Heart left ventricle (tissue), 16 donors: ENCODE measurements at regions not wholly inside any gene's neighbourhood (a gene's known extent, or its start where the extent isn't known, plus 50 kb on each side); places are given as distances from the start of the nearest gene placed in this dataset.

Source experiments
- ATAC-seq, 4 donors: fragments of 200-7000 bp; cut with Tn5 transposase; one replicate each; pipeline ENCODE4 v1.9.1; 2020 to 2022; ENCODE audit warnings: moderate library complexity in 4 of 4, mild to moderate bottlenecking in 3 of 4, moderate number of reproducible peaks in 1 of 4
- DNase-seq, 5 donors: peaks; one replicate each; pipeline ENCODE4 v3.0.0-alpha.2; 2020
- H3K27ac ChIP-seq, 12 donors: fragments of 200-600 bp; sonication (generic) in 4 of 12; one replicate each; pipeline versions ENCODE4 v1.5.0 to v1.8.0; 2016 to 2022; ENCODE audit warnings: mild to moderate bottlenecking in 2 of 12
- H3K27me3 ChIP-seq, 9 donors: fragments of 200-600 bp; sonication (generic) in 2 of 9; one replicate each; pipeline versions ENCODE4 v1.5.1 to v1.8.0; 2016 to 2022; ENCODE audit warnings: mild to moderate bottlenecking in 3 of 9
- H3K36me3 ChIP-seq, 9 donors: fragments of 200-600 bp; sonication (generic) in 2 of 9; one replicate each; pipeline versions ENCODE4 v1.5.0 to v1.8.0; 2018 to 2022; ENCODE audit warnings: mild to moderate bottlenecking in 2 of 9
- H3K4me1 ChIP-seq, 12 donors: fragments of 200-600 bp; sonication (generic) in 4 of 12; one replicate each; pipeline versions ENCODE4 v1.5.0 to v1.8.0; 2016 to 2022; ENCODE audit warnings: mild to moderate bottlenecking in 3 of 12
- H3K4me3 ChIP-seq, 12 donors: fragments of 200-600 bp; sonication (generic) in 4 of 12; one replicate each; pipeline versions ENCODE4 v1.5.0 to v1.8.0; 2017 to 2022; ENCODE audit warnings: mild to moderate bottlenecking in 9 of 12, moderate library complexity in 4 of 12
- H3K9me3 ChIP-seq, 12 donors: fragments of 200-600 bp; sonication (generic) in 4 of 12; one replicate each; pipeline versions ENCODE4 v1.5.0 to v1.8.0; 2016 to 2022; ENCODE audit warnings: mild to moderate bottlenecking in 1 of 12
- POLR2A ChIP-seq, 2 donors: fragments of 450-650 bp; IDR thresholded peaks; one replicate each; pipeline ENCODE4 v1.6.1; 2017; ENCODE audit warnings: antibody characterized with exemption in 2 of 2, mild to moderate bottlenecking in 2 of 2, moderate library complexity in 2 of 2
- whole genome bisulfite sequencing, 4 donors: extraction: QIAGEN DNeasy Blood & Tissue Kit in 2 of 4; methylation state at CpG; one replicate each; pipeline versions ENCODE4 v1.1.5 to v1.1.7; 2013 to 2018; 5-methylcytosine and 5-hydroxymethylcytosine counted together
- intact Hi-C, 10 donors: fragments of 100-400 bp; cut with DNase I; formaldehyde crosslinking; loops; one replicate each; pipeline versions ENCODE4 v1.11.1 to v1.14.2; 2022
- TF ChIP-seq, protein P1 (sequence below), 12 donors: fragments of 200-600 bp; sonication (generic) in 4 of 12; IDR thresholded peaks; one replicate each; pipeline versions ENCODE4 v1.5.0 to v1.8.0; 2018 to 2022; ENCODE audit warnings: antibody characterized with exemption in 12 of 12, mild to moderate bottlenecking in 5 of 12
- donor health status: ischemic (EF 13 %, LVEDD 7.1; RV severe dilation, severe dysfunction).
- donor health status: healthy with polysubstance abuse.
- donor health status: DM: no; HTN: yes; CAD: no.
- donor health status: DM: no; HTN: no; CAD: no.
- donor health status: ischemic (EF 25% LVEDD 6.9; RV normal size, moderate dysfunction).
- donor health status: ischemic (EF 25% LVEDD 5.7; RV mildly dilated, moderate dysfunction).
- donor health status: healthy.
- donor health status: DM: yes; HTN: yes; CAD: no.
- donor health status: ischemic (EF 35%, LVEDD 5.7; RV mildly dilated, moderate dysfunction).
- donor health status: nonischemic (EF 11% LVEDD 7.7; RV severe dilation, severe dysfunction).
- donor health status: DM: yes; HTN: yes; CAD: no.
- donor health status: PGD.
- donor health status: ischemic (EF 29% LVEDD 5.4; RV normal size, mild dysfunction).
- donor health status: nonischemic (EF 23%, LVEDD 6.1; RV moderate dilation, normal function).

DNA sequence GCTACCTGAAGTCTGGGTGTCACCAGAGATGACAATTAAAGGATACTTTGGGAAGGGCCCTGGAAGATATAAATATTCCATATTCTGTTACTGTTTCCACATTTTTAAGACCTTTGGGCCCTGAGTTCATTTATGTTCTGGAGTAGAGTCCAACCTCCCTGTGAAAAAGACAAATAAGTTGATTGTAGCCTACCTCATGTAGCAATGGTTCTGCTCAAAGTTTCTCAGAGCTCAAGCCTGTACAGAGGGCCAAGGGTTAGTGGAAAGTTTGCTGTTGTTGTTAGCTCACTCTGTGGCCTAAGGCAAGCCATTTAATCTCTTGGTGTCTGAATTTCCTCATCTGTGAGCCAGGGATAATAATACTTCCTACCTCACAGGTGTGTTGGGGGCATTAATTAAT is 284.7 kb upstream of the DDHD1 start:
- Histone ChIP-seq H3K27ac (no peak overlapping the region), H3K27me3 (no peaks in the 10 kb centered on the region), H3K4me3 (no peak overlapping the region), H3K9me3 (no peaks in the 10 kb centered on the region), H3K4me1 (no peaks in the 10 kb centered on the region), H3K36me3 (no peaks in the 10 kb centered on the region)
- intact Hi-C loops = loop anchor here in 7 of 10 donors (10.0 kb wide), 3 partner anchors 97 to 907 kb away; no protein-coding TSS in a partner anchor
- TF ChIP-seq POLR2A (IDR thresholded peaks at IDR 0.05) = no peak
- TF ChIP-seq, protein P1, sequence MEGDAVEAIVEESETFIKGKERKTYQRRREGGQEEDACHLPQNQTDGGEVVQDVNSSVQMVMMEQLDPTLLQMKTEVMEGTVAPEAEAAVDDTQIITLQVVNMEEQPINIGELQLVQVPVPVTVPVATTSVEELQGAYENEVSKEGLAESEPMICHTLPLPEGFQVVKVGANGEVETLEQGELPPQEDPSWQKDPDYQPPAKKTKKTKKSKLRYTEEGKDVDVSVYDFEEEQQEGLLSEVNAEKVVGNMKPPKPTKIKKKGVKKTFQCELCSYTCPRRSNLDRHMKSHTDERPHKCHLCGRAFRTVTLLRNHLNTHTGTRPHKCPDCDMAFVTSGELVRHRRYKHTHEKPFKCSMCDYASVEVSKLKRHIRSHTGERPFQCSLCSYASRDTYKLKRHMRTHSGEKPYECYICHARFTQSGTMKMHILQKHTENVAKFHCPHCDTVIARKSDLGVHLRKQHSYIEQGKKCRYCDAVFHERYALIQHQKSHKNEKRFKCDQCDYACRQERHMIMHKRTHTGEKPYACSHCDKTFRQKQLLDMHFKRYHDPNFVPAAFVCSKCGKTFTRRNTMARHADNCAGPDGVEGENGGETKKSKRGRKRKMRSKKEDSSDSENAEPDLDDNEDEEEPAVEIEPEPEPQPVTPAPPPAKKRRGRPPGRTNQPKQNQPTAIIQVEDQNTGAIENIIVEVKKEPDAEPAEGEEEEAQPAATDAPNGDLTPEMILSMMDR (IDR thresholded peaks at IDR 0.05) = no peak
- DNase-seq = no peak
- no peak for ATAC-seq

DNA sequence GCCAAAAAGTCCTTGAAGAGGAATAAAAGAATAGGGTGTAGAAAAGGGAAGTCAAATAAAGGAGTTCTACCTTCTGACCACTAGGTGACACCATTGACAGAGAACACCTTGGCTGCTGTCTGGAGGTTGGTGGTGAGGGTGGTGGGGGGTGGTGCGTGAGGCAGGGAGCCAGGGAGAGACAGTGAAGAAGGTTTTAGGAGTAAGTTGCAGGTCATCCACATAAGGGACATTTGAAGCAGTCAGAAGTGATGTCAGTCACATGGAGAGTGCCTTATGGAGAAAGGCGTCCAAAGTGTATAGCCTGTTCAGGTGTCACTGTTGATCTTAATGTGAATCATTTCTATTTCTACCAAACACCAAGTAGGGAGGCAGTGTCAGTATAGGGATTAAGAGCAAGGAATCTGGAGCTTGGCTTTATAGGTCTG is 279.3 kb upstream of the DDHD1 start:
- Histone ChIP-seq H3K9me3 (peaks cover 0 to 4% (median 0%) of the 10 kb centered on the region in 12 donors), H3K27me3 (no peaks in the 10 kb centered on the region), H3K4me3 (no peak overlapping the region), H3K4me1 (no peaks in the 10 kb centered on the region), H3K36me3 (no peaks in the 10 kb centered on the region), H3K27ac (no peak overlapping the region)
- intact Hi-C loops = loop anchor here in 7 of 10 donors (5.0 to 10.0 kb wide), 4 partner anchors 102 to 915 kb away; no protein-coding TSS in a partner anchor
- WGBS, 4 donors = 21 to 52% (median 42%) methylated on average over 2 of the region's 2 CpGs
- DNase-seq (no peak), ATAC-seq (peak in 3 of 4 donors; percentile 47 to 61 (median 54))
- TF ChIP-seq, protein P1 (IDR thresholded peaks at IDR 0.05) = peak; percentile 12 to 62 (median 49)
- no peak for TF ChIP-seq POLR2A (IDR thresholded peaks at IDR 0.05)

DNA sequence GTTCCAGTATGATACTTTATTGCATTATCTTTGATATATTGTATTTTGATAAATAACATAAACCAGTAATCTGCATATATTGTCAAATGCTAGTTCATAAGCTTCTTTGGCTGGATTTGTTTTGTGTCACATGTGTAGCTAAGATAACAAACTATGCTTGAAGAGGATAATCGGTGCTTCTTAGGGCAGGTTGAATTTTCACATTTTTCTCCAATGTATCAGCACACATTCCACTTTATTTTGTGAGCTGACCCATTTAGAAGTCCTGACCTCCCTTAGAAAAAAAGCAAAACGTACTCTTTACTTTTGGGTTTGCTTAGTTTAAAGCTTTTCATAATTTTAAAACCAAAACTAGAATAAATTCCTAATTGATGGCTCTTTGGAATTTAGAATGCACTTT is 277.7 kb upstream of the DDHD1 start:
- ATAC-seq = no peak
- intact Hi-C loops = loop anchor here in 7 of 10 donors (5.0 to 10.0 kb wide), 4 partner anchors 104 to 916 kb away; no protein-coding TSS in a partner anchor
- TF ChIP-seq, protein P1 (IDR thresholded peaks at IDR 0.05) = no peak
- TF ChIP-seq POLR2A (IDR thresholded peaks at IDR 0.05) = no peak
- Histone ChIP-seq H3K4me1 (no peaks in the 10 kb centered on the region), H3K9me3 (peaks cover 0 to 4% (median 0%) of the 10 kb centered on the region in 12 donors), H3K4me3 (no peak overlapping the region), H3K27ac (no peak overlapping the region), H3K36me3 (no peaks in the 10 kb centered on the region), H3K27me3 (no peaks in the 10 kb centered on the region)
- no peak for DNase-seq
- 66 to 71% (median 69%) methylated on average over 2 of the region's 2 CpGs for WGBS, 4 donors

DNA sequence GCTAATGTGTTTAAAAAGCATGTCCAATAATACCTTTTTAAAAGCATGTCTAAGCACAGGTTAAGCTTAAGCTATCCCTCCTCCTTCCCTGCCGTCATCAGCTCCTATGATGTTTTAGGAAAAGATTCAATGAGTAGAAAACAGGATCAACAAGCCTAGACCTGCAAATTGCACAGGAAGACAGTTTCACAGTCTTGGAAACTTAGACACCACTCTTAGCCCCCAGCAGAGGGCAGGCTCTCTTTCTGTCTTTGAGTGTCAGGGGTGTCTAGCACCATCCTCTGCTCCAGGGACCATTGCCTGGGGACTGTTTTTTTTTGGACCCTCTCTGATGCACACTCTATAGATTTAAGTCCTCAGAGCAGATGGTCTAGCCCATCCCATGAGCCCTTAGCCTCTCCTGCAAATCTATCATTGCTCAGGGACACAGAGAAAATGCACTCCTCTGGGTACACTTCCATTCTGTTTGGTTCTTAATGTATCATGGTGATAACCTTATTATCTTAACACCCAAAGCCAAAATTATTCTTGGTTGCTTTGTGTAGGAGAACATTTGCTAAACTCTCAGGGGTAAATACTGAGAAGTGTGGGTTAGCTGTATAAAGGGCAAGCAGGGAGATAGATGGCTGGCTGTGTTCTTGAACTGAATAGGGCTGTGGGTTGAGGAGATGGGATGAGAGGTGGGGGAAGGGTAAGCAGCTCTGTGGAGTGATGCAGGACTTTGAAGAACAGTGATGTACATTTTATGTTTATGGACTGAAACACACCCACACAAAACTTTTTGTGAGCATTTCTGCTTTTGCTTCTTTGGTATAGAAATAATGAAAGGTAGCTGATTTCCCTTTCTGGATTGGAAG is 259.9 kb upstream of the DDHD1 start:
- Histone ChIP-seq H3K36me3 (no peaks in the 10 kb centered on the region), H3K9me3 (no peaks in the 10 kb centered on the region), H3K4me3 (no peak overlapping the region), H3K27me3 (no peaks in the 10 kb centered on the region), H3K27ac (no peak overlapping the region), H3K4me1 (peaks cover 0 to 19% (median 0%) of the 10 kb centered on the region in 12 donors)
- 66 to 90% (median 79%) methylated on average over 1 of the region's 1 CpG for WGBS, 4 donors
- TF ChIP-seq, protein P1 (IDR thresholded peaks at IDR 0.05) = peak in 8 of 12 donors; percentile 11 to 43 (median 26)
- TF ChIP-seq POLR2A (IDR thresholded peaks at IDR 0.05) = no peak
- ATAC-seq = peak in 1 of 4 donors; percentile 34
- intact Hi-C loops = no loop called here
- no peak for DNase-seq
